ENCODE measurements at regions not wholly inside any gene's neighbourhood (a gene's known extent, or its start where the extent isn't known, plus 50 kb on each side); places are given as distances from the start of the nearest gene placed in this dataset.

DNA sequence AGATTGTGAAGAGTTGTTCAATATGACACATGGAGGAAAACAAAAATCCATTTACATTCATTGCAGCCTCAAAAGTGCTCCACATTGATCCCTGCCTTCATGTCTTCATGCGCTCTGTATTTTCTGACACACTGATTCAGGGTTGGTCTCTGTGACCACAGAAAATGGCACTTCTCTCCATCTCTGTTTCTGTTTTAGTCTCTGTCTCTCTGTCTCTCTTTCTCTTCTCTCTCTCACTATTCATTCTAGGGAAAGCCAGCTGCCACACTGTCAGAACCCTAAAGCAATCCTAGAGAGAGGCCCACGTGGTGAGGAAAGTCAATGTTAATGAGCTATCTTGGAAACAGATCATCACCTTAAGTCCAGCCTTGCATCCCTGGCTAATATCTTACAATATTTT, 2238.4 kb downstream of the PCDH7 start:
- TF ChIP-seq, protein P1, sequence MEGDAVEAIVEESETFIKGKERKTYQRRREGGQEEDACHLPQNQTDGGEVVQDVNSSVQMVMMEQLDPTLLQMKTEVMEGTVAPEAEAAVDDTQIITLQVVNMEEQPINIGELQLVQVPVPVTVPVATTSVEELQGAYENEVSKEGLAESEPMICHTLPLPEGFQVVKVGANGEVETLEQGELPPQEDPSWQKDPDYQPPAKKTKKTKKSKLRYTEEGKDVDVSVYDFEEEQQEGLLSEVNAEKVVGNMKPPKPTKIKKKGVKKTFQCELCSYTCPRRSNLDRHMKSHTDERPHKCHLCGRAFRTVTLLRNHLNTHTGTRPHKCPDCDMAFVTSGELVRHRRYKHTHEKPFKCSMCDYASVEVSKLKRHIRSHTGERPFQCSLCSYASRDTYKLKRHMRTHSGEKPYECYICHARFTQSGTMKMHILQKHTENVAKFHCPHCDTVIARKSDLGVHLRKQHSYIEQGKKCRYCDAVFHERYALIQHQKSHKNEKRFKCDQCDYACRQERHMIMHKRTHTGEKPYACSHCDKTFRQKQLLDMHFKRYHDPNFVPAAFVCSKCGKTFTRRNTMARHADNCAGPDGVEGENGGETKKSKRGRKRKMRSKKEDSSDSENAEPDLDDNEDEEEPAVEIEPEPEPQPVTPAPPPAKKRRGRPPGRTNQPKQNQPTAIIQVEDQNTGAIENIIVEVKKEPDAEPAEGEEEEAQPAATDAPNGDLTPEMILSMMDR (IDR thresholded peaks at IDR 0.05) = no peak
- DNase-seq = no peak
- Histone ChIP-seq H3K4me3 (no peak overlapping the region), H3K9me3 (no peaks in the 10 kb centered on the region), H3K27ac (no peak overlapping the region), H3K36me3 (no peaks in the 10 kb centered on the region), H3K4me1 (no peaks in the 10 kb centered on the region), H3K27me3 (no peaks in the 10 kb centered on the region)
- ATAC-seq = no peak
- intact Hi-C loops (cut with DNase I) = no loop called here

DNA sequence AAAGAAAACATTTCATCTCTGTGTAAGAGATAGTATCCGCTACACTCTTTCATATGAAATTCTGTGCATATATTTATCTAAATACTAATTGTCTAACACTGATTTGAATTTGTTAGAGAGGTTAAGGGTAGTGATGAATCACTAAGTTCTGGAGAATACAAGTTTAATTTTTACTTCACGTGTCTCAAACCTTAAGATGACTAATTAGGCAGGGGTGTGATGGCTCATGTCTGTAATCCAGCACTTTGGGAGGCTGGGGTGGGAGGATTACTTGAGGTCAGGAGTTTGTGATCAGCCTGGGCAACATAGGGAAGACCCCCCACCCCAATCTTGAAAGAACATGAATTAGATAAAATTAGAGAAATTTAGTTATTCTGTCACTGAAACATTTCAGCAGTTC, 2241.9 kb downstream of the PCDH7 start:
- Histone ChIP-seq H3K4me1 (no peaks in the 10 kb centered on the region), H3K27me3 (no peaks in the 10 kb centered on the region), H3K27ac (no peak overlapping the region), H3K9me3 (no peaks in the 10 kb centered on the region), H3K36me3 (no peaks in the 10 kb centered on the region), H3K4me3 (no peak overlapping the region)
- TF ChIP-seq, protein P1 (IDR thresholded peaks at IDR 0.05) = no peak
- DNase-seq (no peak), ATAC-seq (no peak)
- intact Hi-C loops (cut with DNase I) = no loop called here

DNA sequence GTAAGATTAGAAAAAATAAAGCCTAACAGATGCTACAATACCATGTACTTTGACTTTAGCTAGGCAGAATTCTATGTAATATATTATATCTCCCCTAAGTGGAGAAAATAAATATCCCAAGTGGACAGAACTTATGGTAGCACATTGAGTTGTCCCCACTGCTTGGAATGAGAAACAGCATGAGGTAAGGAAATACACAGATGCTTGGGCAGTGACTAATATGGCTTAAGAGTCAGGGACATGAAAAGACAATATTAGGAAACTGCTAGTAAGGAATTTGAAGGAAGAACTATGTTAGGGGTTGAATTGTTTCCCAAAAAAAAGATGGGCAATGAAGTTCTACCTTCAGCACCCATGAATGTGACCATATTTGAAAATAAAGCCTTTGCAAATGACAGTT, 2265.1 kb downstream of the PCDH7 start:
- intact Hi-C loops (cut with DNase I) = no loop called here
- H3K36me3 ChIP-seq = no peaks in the 10 kb centered on the region
- H3K27ac ChIP-seq = no peak overlapping the region
- no peaks in the 10 kb centered on the region for H3K9me3 ChIP-seq
- H3K4me3 ChIP-seq = no peak overlapping the region
- ATAC-seq = no peak
- DNase-seq = no peak
- no peaks in the 10 kb centered on the region for H3K27me3 ChIP-seq
- TF ChIP-seq, protein P1 (IDR thresholded peaks at IDR 0.05) = no peak
- no peaks in the 10 kb centered on the region for H3K4me1 ChIP-seq

DNA sequence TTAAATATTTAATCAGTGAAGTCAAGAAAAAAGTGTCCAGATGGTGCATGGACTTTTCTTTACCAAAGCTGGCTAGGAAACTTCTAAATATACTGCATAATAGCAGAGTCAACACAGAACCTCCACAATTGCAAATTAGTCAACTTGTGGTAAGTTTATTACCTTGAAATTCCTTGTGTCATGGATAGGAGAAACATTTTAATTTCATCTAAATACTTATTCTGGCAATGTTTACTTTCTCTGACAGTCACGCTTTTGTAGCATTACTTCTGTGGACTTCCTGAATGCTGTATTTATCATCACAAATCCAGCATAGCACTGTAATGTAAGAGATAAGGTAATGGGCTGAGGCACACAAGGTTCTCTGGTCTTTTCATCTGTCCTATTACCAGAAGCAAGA, 2266.1 kb downstream of the PCDH7 start:
- no peaks in the 10 kb centered on the region for H3K9me3 ChIP-seq
- ATAC-seq = no peak
- TF ChIP-seq, protein P1 (IDR thresholded peaks at IDR 0.05) = no peak
- H3K27me3 ChIP-seq = no peaks in the 10 kb centered on the region
- no peak overlapping the region for H3K27ac ChIP-seq
- DNase-seq = no peak
- intact Hi-C loops (cut with DNase I) = no loop called here
- no peaks in the 10 kb centered on the region for H3K36me3 ChIP-seq
- no peaks in the 10 kb centered on the region for H3K4me1 ChIP-seq
- no peak overlapping the region for H3K4me3 ChIP-seq

DNA sequence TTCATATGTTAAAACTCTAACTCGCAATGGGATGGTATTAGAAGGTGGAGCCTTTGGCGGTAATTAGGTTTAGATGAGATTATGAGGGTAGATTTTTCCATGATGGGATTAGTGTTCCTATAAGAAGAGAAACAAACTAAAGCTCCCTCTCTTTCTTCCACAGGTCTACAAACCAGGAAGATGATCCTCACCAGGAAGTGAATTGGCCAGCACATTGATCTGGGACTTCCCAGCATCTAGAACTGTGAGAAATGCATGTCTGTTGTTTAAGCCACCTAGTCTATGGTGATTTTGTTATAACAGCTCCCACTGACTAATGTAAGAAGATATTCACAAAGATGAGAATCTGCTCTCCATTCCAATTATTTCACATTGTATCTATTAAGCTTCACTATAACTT, 2266.9 kb downstream of the PCDH7 start:
- intact Hi-C loops (cut with DNase I) = no loop called here
- ATAC-seq (no peak), DNase-seq (no peak)
- Histone ChIP-seq H3K4me1 (no peaks in the 10 kb centered on the region), H3K9me3 (no peaks in the 10 kb centered on the region), H3K36me3 (no peaks in the 10 kb centered on the region), H3K27ac (no peak overlapping the region), H3K27me3 (no peaks in the 10 kb centered on the region), H3K4me3 (no peak overlapping the region)
- TF ChIP-seq, protein P1 (IDR thresholded peaks at IDR 0.05) = no peak

DNA sequence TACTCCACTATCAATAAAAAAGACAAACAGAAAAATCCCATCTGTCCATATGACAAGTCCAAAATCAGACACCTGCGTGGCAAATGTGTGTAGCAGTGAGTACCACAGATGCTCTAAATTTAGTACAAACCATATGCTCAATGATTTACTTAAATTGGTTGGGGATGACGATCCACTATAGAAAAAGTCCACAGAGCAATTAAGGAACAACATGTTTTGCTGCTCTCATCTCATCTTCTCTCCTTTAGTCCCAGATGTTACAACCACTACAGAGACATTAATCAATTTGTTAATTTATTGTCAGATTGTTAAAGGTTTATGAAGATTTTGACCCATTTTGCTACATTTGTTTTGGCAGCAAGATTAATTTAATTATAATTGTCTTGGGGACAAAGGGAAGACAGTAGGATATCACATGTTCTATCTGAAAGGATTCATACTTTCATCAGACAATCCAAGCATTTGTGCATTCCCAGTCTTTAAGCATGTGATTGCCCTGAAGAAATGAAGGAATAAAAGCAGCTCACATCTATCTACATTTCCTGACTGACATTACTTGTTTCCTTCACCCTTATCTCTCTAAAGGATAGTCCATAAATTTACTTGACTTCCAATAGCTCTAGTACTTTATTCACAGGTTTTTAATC, 2268.1 kb downstream of the PCDH7 start:
- Histone ChIP-seq H3K4me1 (no peaks in the 10 kb centered on the region), H3K9me3 (no peaks in the 10 kb centered on the region), H3K4me3 (no peak overlapping the region), H3K36me3 (no peaks in the 10 kb centered on the region), H3K27me3 (no peaks in the 10 kb centered on the region), H3K27ac (no peak overlapping the region)
- DNase-seq (no peak), ATAC-seq (no peak)
- TF ChIP-seq, protein P1 (IDR thresholded peaks at IDR 0.05) = no peak
- intact Hi-C loops (cut with DNase I) = no loop called here
